ENCODE measurements at regions not wholly inside any gene's neighbourhood (a gene's known extent, or its start where the extent isn't known, plus 50 kb on each side); places are given as distances from the start of the nearest gene placed in this dataset.

- intact Hi-C loops (cut with micrococcal nuclease) (no loop called here), dilution Hi-C loops (cut with MboI; ENCODE audit: extremely low pct_ligation_motif_present, low sequenced_read_pairs) (no loop called here)
- TF ChIP-seq MYC (IDR thresholded peaks at IDR 0.05; ENCODE audit: low read depth, low read length) (no peak), FOS (IDR thresholded peaks at IDR 0.05; ENCODE audit: borderline replicate concordance, insufficient read depth, low read length) (no peak), GATA2 (IDR thresholded peaks at IDR 0.05; ENCODE audit: insufficient read depth, insufficient read length, low read depth, low read length) (no peak), MAX (IDR thresholded peaks at IDR 0.05; ENCODE audit: insufficient read depth, insufficient read length) (no peak)
- no TSS peak for BruUV-seq (replicated peaks)
- Histone ChIP-seq H3K4me1 (ENCODE audit: control insufficient read depth, extremely low read depth, insufficient read depth, low read length) (peaks cover 20% of the 10 kb centered on the region), H3K36me3 (ENCODE audit: control insufficient read depth in 2 of 2, extremely low read depth in 1 of 2, insufficient read depth in 2 of 2, low read length in 2 of 2) (no peaks in the 10 kb centered on the region), H2AFZ (ENCODE audit: low read depth, low read length) (no peak overlapping the region), H3K9me3 (replicated peaks; ENCODE audit: control insufficient read depth, insufficient read depth, low read length) (no peaks in the 10 kb centered on the region), H3K27me3 (ENCODE audit: control insufficient read depth in 2 of 2, insufficient read depth in 2 of 2, low read length in 2 of 2) (no peaks in the 10 kb centered on the region), H4K20me1 (replicated peaks; ENCODE audit: control insufficient read depth, extremely low read depth, insufficient read depth, low read length) (no peaks in the 10 kb centered on the region), H3K4me3 (replicated peaks in 1 of 3; ENCODE audit: insufficient read depth in 1 of 3, low read depth in 1 of 3, low read length in 3 of 3) (no peak overlapping the region), H3K79me2 (ENCODE audit: control insufficient read depth, insufficient read depth, low read length) (no peaks in the 10 kb centered on the region), H3K27ac (ENCODE audit: insufficient read depth, low read depth, low read length) (no peak overlapping the region), H3K9me1 (replicated peaks; ENCODE audit: control insufficient read depth, extremely low read depth, insufficient read depth, low read length) (no peaks in the 10 kb centered on the region), H3K4me2 (ENCODE audit: insufficient read depth, low read length) (no peak overlapping the region), H3K9ac (replicated peaks; ENCODE audit: extremely low read depth, insufficient read depth, low read length) (no peak overlapping the region)
- POLR2A ChIA-PET = no interaction called here
- CTCF ChIA-PET = no interaction called here
- DNase-seq (ENCODE audit: low read depth, low spot score) (no peak), FAIRE-seq (no peak)
Observed at GRCh38 chr1:90400131-90400530, 317.0 kb downstream of the BARHL2 start.

GRCh38 chr1:90396917-90397316 lies 320.2 kb downstream of the BARHL2 start:
- BruUV-seq (replicated peaks) = no TSS peak
- H2AFZ ChIP-seq (ENCODE audit: low read depth, low read length) = no peak overlapping the region
- H3K79me2 ChIP-seq (ENCODE audit: control insufficient read depth, insufficient read depth, low read length) = no peaks in the 10 kb centered on the region
- peak overlapping the region; percentile 53 for H3K27ac ChIP-seq (ENCODE audit: insufficient read depth, low read depth, low read length)
- no peak overlapping the region for H3K9ac ChIP-seq (replicated peaks; ENCODE audit: extremely low read depth, insufficient read depth, low read length)
- intact Hi-C loops (cut with micrococcal nuclease) = no loop called here
- POLR2A ChIA-PET = no interaction called here
- TF ChIP-seq GATA2 (IDR thresholded peaks at IDR 0.05; ENCODE audit: insufficient read depth, insufficient read length, low read depth, low read length) = peak; percentile 42
- no peak for TF ChIP-seq MYC (IDR thresholded peaks at IDR 0.05; ENCODE audit: low read depth, low read length)
- TF ChIP-seq MAX (IDR thresholded peaks at IDR 0.05; ENCODE audit: insufficient read depth, insufficient read length) = no peak
- no peak for TF ChIP-seq CTCF (IDR thresholded peaks at IDR 0.05; ENCODE audit: extremely low read depth in 1 of 2, insufficient read depth in 1 of 2, low read depth in 1 of 2, low read length in 2 of 2)
- no peak for TF ChIP-seq EZH2 (IDR thresholded peaks at IDR 0.05; ENCODE audit: borderline replicate concordance, low read depth, low read length, severe bottlenecking)
- TF ChIP-seq JUN (IDR thresholded peaks at IDR 0.05; ENCODE audit: borderline replicate concordance, insufficient read depth, insufficient read length, low read depth) = peak; percentile 59
- peak; percentile 48 for TF ChIP-seq FOS (IDR thresholded peaks at IDR 0.05; ENCODE audit: borderline replicate concordance, insufficient read depth, low read length)
- TF ChIP-seq POLR2AphosphoS5 (IDR thresholded peaks at IDR 0.05; ENCODE audit: insufficient read depth, low read depth, low read length) = no peak
- no peak for TF ChIP-seq POLR2A (IDR thresholded peaks at IDR 0.05; ENCODE audit: low read depth, low read length)
- DNase-seq (ENCODE audit: low read depth, low spot score) (peak; percentile 67), FAIRE-seq (peak; percentile 53)
- peaks cover 11% of the 10 kb centered on the region for H3K4me1 ChIP-seq (ENCODE audit: control insufficient read depth, extremely low read depth, insufficient read depth, low read length)
- CTCF ChIA-PET = no interaction called here
- no peak overlapping the region for H3K4me3 ChIP-seq (replicated peaks in 1 of 3; ENCODE audit: insufficient read depth in 1 of 3, low read depth in 1 of 3, low read length in 3 of 3)
- H4K20me1 ChIP-seq (replicated peaks; ENCODE audit: control insufficient read depth, extremely low read depth, insufficient read depth, low read length) = no peaks in the 10 kb centered on the region
- H3K9me3 ChIP-seq (replicated peaks; ENCODE audit: control insufficient read depth, insufficient read depth, low read length) = no peaks in the 10 kb centered on the region
- peak overlapping the region; percentile 64 for H3K4me2 ChIP-seq (ENCODE audit: insufficient read depth, low read length)
- no peaks in the 10 kb centered on the region for H3K9me1 ChIP-seq (replicated peaks; ENCODE audit: control insufficient read depth, extremely low read depth, insufficient read depth, low read length)
- H3K27me3 ChIP-seq (ENCODE audit: control insufficient read depth in 2 of 2, insufficient read depth in 2 of 2, low read length in 2 of 2) = no peaks in the 10 kb centered on the region
- dilution Hi-C loops (cut with MboI; ENCODE audit: extremely low pct_ligation_motif_present, low sequenced_read_pairs) = no loop called here
- no peaks in the 10 kb centered on the region for H3K36me3 ChIP-seq (ENCODE audit: control insufficient read depth in 2 of 2, extremely low read depth in 1 of 2, insufficient read depth in 2 of 2, low read length in 2 of 2)

Data from endothelial cell of umbilical vein (primary cell).